ENCODE measurements at regions not wholly inside any gene's neighbourhood (a gene's known extent, or its start where the extent isn't known, plus 50 kb on each side); places are given as distances from the start of the nearest gene placed in this dataset.

DNA sequence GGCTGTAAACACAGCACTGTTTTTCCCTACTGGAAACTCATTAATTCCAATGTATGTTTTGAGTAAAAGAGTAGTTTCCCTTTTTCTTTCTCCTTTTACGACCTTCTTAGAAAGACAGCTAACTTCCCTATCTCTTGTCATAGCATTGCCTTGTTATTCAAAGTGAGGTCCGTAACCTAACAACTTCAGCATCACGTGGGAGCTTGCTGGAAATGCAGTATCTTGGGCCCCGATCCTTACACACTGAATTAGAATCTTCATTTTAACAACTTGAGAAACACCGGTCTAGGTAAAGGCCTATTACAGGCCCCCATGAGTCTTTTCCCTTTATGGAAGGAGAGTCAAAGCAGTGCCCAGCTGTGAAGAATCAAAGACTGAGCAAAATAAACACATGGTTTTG is 230.7 kb upstream of the PRKD1 start:
- H3K9me3 ChIP-seq, result no peaks in the 10 kb centered on the region
- intact Hi-C loops (cut with DNase I), result no loop called here
- no peaks in the 10 kb centered on the region for H3K27me3 ChIP-seq
- no peak overlapping the region for H3K27ac ChIP-seq (replicated peaks in 1 of 4)
- no peaks in the 10 kb centered on the region for H3K4me1 ChIP-seq
- no peak for DNase-seq (ENCODE audit: extremely low spot score)
- 56% methylated on average over 5 of the region's 5 CpGs for WGBS
- no peaks in the 10 kb centered on the region for H3K36me3 ChIP-seq
- no peak overlapping the region for H3K4me3 ChIP-seq
- TF ChIP-seq EP300 (IDR thresholded peaks at IDR 0.05) (no peak), POLR2AphosphoS5 (IDR thresholded peaks at IDR 0.05) (no peak)

DNA sequence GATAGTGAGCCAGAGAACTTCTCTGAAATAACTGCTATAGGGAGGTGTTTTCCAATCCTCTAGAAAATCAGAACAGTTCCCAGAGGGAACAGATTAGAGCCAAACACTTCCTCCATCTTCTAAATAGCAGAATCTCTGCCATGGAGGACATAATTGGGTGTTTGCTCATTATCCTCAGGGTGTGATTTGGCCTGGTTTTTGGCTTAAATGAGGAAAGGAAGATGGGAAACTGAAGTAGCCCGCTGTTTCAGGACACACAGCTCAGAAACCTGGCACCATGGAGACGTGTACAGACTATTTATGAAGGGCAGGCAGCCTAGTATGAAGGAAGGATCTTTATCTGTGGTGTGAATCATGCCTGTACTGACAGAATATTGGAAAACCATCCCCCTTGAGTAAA is 231.7 kb upstream of the PRKD1 start:
- intact Hi-C loops (cut with DNase I), result no loop called here
- 61% methylated on average over 2 of the region's 2 CpGs for WGBS
- Histone ChIP-seq H3K4me1 (no peaks in the 10 kb centered on the region), H3K27me3 (no peaks in the 10 kb centered on the region), H3K36me3 (no peaks in the 10 kb centered on the region), H3K4me3 (no peak overlapping the region), H3K27ac (replicated peaks in 1 of 4) (no peak overlapping the region), H3K9me3 (no peaks in the 10 kb centered on the region)
- TF ChIP-seq, protein P1, sequence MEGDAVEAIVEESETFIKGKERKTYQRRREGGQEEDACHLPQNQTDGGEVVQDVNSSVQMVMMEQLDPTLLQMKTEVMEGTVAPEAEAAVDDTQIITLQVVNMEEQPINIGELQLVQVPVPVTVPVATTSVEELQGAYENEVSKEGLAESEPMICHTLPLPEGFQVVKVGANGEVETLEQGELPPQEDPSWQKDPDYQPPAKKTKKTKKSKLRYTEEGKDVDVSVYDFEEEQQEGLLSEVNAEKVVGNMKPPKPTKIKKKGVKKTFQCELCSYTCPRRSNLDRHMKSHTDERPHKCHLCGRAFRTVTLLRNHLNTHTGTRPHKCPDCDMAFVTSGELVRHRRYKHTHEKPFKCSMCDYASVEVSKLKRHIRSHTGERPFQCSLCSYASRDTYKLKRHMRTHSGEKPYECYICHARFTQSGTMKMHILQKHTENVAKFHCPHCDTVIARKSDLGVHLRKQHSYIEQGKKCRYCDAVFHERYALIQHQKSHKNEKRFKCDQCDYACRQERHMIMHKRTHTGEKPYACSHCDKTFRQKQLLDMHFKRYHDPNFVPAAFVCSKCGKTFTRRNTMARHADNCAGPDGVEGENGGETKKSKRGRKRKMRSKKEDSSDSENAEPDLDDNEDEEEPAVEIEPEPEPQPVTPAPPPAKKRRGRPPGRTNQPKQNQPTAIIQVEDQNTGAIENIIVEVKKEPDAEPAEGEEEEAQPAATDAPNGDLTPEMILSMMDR (IDR thresholded peaks at IDR 0.05), result no peak
- TF ChIP-seq EP300 (IDR thresholded peaks at IDR 0.05) (no peak), POLR2A (IDR thresholded peaks at IDR 0.05; ENCODE audit: low read depth) (no peak), POLR2AphosphoS5 (IDR thresholded peaks at IDR 0.05) (no peak)
- no peak for DNase-seq (ENCODE audit: extremely low spot score)

DNA sequence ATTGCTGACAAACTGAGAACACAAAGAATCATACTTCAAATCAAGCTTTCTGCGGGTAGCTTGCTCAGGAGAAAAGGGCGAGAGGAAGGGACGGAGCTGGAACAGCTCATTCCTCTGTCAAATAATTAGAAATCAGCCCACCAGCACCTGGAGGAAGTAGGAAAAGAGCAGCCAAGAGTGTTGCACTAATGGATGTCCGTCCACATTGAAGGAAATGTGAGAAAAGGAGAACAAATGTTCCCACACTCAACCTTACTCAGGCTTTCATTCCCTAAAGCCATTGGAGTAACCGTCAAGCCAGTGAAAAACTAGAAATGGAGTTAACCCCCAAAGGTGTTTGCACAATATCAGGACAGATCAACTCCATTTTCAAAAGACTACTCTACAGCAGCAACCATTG is 233.0 kb upstream of the PRKD1 start:
- intact Hi-C loops (cut with DNase I), result no loop called here
- H3K36me3 ChIP-seq, result no peaks in the 10 kb centered on the region
- H3K4me3 ChIP-seq, result no peak overlapping the region
- WGBS, result 89% methylated on average over 5 of the region's 5 CpGs
- H3K27ac ChIP-seq (replicated peaks in 1 of 4), result no peak overlapping the region
- H3K4me1 ChIP-seq, result no peaks in the 10 kb centered on the region
- TF ChIP-seq EP300 (IDR thresholded peaks at IDR 0.05) (no peak), POLR2AphosphoS5 (IDR thresholded peaks at IDR 0.05) (no peak), POLR2A (IDR thresholded peaks at IDR 0.05; ENCODE audit: low read depth) (no peak)
- H3K9me3 ChIP-seq, result no peaks in the 10 kb centered on the region
- H3K27me3 ChIP-seq, result no peaks in the 10 kb centered on the region
- no peak for DNase-seq (ENCODE audit: extremely low spot score)

DNA sequence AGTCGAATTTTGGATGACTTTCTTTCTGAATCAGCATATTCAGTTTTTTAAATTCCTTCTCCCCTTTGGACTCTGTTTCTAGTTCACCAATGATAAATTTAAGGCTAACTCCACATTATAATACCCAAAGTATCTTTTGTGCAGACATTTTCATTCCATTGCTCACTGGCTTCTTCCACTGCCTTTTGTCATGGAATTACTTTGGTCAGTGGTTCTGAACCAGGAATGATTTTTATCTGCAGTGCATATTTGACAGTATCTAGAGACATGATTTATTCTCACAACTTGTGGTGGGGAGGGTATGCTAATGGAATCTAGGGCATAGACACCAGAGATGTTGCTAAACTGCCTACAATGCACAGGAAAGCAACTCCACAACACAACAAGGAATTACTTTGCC is 234.4 kb upstream of the PRKD1 start:
- no peaks in the 10 kb centered on the region for H3K36me3 ChIP-seq
- no peak overlapping the region for H3K27ac ChIP-seq (replicated peaks in 1 of 4)
- WGBS, result 48% methylated on average over 1 of the region's 1 CpG
- no peaks in the 10 kb centered on the region for H3K4me1 ChIP-seq
- H3K9me3 ChIP-seq, result no peaks in the 10 kb centered on the region
- TF ChIP-seq POLR2A (IDR thresholded peaks at IDR 0.05; ENCODE audit: low read depth), result no peak
- no peak for TF ChIP-seq EP300 (IDR thresholded peaks at IDR 0.05)
- TF ChIP-seq, protein P1 (IDR thresholded peaks at IDR 0.05), result no peak
- TF ChIP-seq POLR2AphosphoS5 (IDR thresholded peaks at IDR 0.05), result no peak
- H3K4me3 ChIP-seq, result no peak overlapping the region
- H3K27me3 ChIP-seq, result no peaks in the 10 kb centered on the region
- intact Hi-C loops (cut with DNase I), result no loop called here
- no peak for DNase-seq (ENCODE audit: extremely low spot score)

DNA sequence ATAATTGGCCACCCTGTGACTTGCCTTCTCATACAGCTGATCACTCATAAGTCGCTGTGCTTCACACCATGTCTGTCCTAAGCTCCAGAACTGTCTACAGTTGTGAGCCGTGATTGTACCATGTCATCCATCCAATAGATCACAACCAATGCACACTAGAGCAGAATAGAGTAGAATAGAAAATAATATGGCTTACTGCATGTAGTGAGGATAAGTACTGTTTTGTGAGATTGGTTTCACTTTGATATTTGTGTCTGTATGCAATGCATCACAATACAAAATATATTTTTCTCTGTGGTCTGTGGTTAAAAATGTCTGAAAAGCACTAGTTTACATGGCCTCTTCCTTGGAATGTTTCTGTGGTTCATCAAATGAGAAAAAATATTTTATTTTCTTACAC is 237.6 kb upstream of the PRKD1 start:
- H3K27ac ChIP-seq (replicated peaks in 1 of 4), result no peak overlapping the region
- DNase-seq (ENCODE audit: extremely low spot score), result no peak
- peaks cover 0 to 18% (median 14%) of the 10 kb centered on the region in 4 donors for H3K9me3 ChIP-seq
- intact Hi-C loops (cut with DNase I), result no loop called here
- TF ChIP-seq, protein P1 (IDR thresholded peaks at IDR 0.05), result no peak
- TF ChIP-seq EP300 (IDR thresholded peaks at IDR 0.05) (no peak), POLR2AphosphoS5 (IDR thresholded peaks at IDR 0.05) (no peak), POLR2A (IDR thresholded peaks at IDR 0.05; ENCODE audit: low read depth) (no peak)
- WGBS, result 85% methylated on average over 2 of the region's 2 CpGs
- H3K4me1 ChIP-seq, result no peaks in the 10 kb centered on the region
- H3K4me3 ChIP-seq, result no peak overlapping the region
- no peaks in the 10 kb centered on the region for H3K36me3 ChIP-seq
- H3K27me3 ChIP-seq, result no peaks in the 10 kb centered on the region

DNA sequence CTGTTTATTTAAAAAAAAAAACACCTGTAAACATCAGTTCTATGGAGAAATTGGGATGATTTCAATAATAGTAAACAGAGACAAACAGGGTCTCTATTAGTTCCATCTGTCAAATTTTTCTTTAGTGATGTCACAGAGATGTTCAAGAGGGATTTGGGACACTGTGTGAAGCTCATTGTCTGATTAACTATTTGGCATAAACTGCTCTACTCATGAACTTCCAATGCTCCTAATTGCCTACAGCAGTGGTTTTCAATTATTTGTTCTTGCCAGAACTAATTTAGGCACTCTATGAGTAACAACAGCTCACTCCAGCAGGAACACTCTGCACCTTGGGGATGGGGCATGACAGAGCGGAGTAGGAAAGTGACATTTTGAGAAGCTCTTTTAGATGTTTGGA is 250.1 kb upstream of the PRKD1 start:
- no peaks in the 10 kb centered on the region for H3K4me1 ChIP-seq
- no peaks in the 10 kb centered on the region for H3K9me3 ChIP-seq
- no peak for DNase-seq (ENCODE audit: extremely low spot score)
- no peak overlapping the region for H3K27ac ChIP-seq (replicated peaks in 1 of 4)
- H3K27me3 ChIP-seq, result no peaks in the 10 kb centered on the region
- intact Hi-C loops (cut with DNase I), result no loop called here
- TF ChIP-seq POLR2AphosphoS5 (IDR thresholded peaks at IDR 0.05), result no peak
- TF ChIP-seq EP300 (IDR thresholded peaks at IDR 0.05), result no peak
- TF ChIP-seq, protein P1 (IDR thresholded peaks at IDR 0.05), result no peak
- no peak for TF ChIP-seq POLR2A (IDR thresholded peaks at IDR 0.05; ENCODE audit: low read depth)
- no peak overlapping the region for H3K4me3 ChIP-seq
- no peaks in the 10 kb centered on the region for H3K36me3 ChIP-seq
- WGBS, result 85% methylated on average over 1 of the region's 1 CpG

Data from esophagus muscularis mucosa (tissue), 4 donors.